GM12878 (cell line): ENCODE measurements at regions not wholly inside any gene's neighbourhood (a gene's known extent, or its start where the extent isn't known, plus 50 kb on each side); places are given as distances from the start of the nearest gene placed in this dataset.

Experiments
- ATAC-seq: fragments of 200-7000 bp; cut with Tn5 transposase; 3 replicates; pipeline ENCODE4 v1.9.1; 2020; ENCODE audit warnings: mild to moderate bottlenecking, moderate library complexity
- BruUV-seq: library from RNA; stranded (reverse); fragments of 400-500 nt; replicated peaks from 2 replicates; lab custom pipeline; 2021; lab: Mats Ljungman, UMichigan
- CTCF ChIA-PET: fragments of 300-600 bp; sonication (Branson Sonifier 250); formaldehyde crosslinking; extraction: SDS; loops from one replicate; lab custom pipeline; 2021; ENCODE audit warnings: inconsistent platforms; lab: Yijun Ruan, JAX
- POLR2A ChIA-PET: fragments of 350-600 bp; formaldehyde crosslinking; extraction: SDS; loops from one replicate; lab custom pipeline; 2021; ENCODE audit warnings: inconsistent platforms; lab: Charles Lee
- RAD21 ChIA-PET: fragments of 300-600 bp; sonication (Branson Sonifier 250); formaldehyde crosslinking; loops from one replicate; lab custom pipeline; 2023; ENCODE audit warnings: antibody characterized with exemption; ENCODE audit not compliant: unreplicated experiment; lab: Charles Lee
- SMC1A ChIA-PET: fragments of 300-600 bp; sonication (Branson Sonifier 250); formaldehyde crosslinking; loops from one replicate; lab custom pipeline; 2023; ENCODE audit not compliant: unreplicated experiment, uncharacterized antibody; lab: Charles Lee
- DNase-seq: peaks from one replicate; pipeline ENCODE4 v3.0.0-alpha.2; 2011; ENCODE audit warnings: low read depth, low spot score
- FAIRE-seq: peaks from 3 replicates; lab custom pipeline; 2011; peaks lifted over from hg19 to GRCh38; lab: Jason Lieb, UNC
- H2AFZ ChIP-seq: 2 replicates; pipeline ENCODE4 v1.6.0; 2011; ENCODE audit warnings: low read depth, low read length, control low read depth; ENCODE audit not compliant: control insufficient read depth
- H3K27ac ChIP-seq: 2 replicates; pipeline ENCODE4 v1.5.1; 2011; ENCODE audit warnings: control low read depth; ENCODE audit not compliant: control insufficient read depth, insufficient read depth
- H3K27me3 ChIP-seq, 2 experiments: replicated peaks in 1 of 2; 2 replicates each; pipeline versions ENCODE4 v1.6.0 to v1.6.1; 2011; ENCODE audit warnings: low read length in 1 of 2; ENCODE audit not compliant: control insufficient read depth in 2 of 2, insufficient read depth in 2 of 2
- H3K36me3 ChIP-seq, 2 experiments: 2 replicates each; pipeline ENCODE4 v1.5.1; 2011; ENCODE audit warnings: low read length in 1 of 2; ENCODE audit not compliant: control insufficient read depth in 2 of 2, insufficient read depth in 2 of 2
- H3K4me1 ChIP-seq: 2 replicates; pipeline ENCODE4 v1.6.1; 2011; ENCODE audit warnings: mild to moderate bottlenecking, low read length, moderate library complexity, mixed read lengths; ENCODE audit not compliant: control insufficient read depth, insufficient read depth
- H3K4me2 ChIP-seq: 2 replicates; pipeline ENCODE4 v1.6.0; 2011; ENCODE audit warnings: control low read depth; ENCODE audit not compliant: control insufficient read depth, insufficient read depth
- H3K4me3 ChIP-seq: fragments of 200-600 bp; sonication (generic); 2 replicates; pipeline ENCODE4 v1.5.1; 2016
- H3K79me2 ChIP-seq: 2 replicates; pipeline ENCODE4 v1.6.0; 2011; ENCODE audit warnings: low read length; ENCODE audit not compliant: control insufficient read depth, insufficient read depth
- H3K9ac ChIP-seq: 2 replicates; pipeline ENCODE4 v1.8.0; 2011; ENCODE audit warnings: low read length, control low read depth, mixed read lengths; ENCODE audit not compliant: control insufficient read depth, insufficient read depth
- H3K9me3 ChIP-seq: replicated peaks from 3 replicates; pipeline ENCODE4 v1.5.1; 2011; ENCODE audit warnings: mild to moderate bottlenecking, low read length; ENCODE audit not compliant: control insufficient read depth, insufficient read depth
- H4K20me1 ChIP-seq: 2 replicates; pipeline ENCODE4 v1.6.0; 2011; ENCODE audit not compliant: control insufficient read depth, insufficient read depth
- CEBPB ChIP-seq, 2 experiments: fragments of 150-350 bp in 1 of 2; IDR thresholded peaks; 2 replicates each; pipeline ENCODE4 v1.6.1; 2012 to 2014; ENCODE audit warnings: low read depth in 2 of 2, low read length in 2 of 2, borderline replicate concordance in 1 of 2, inconsistent platforms in 1 of 2
- CREB1 ChIP-seq: IDR thresholded peaks from 2 replicates; pipeline ENCODE4 v1.6.1; 2012; ENCODE audit warnings: low read depth, mild to moderate bottlenecking, inconsistent platforms
- EED ChIP-seq: sonication (generic); IDR thresholded peaks from 2 replicates; pipeline ENCODE4 v1.6.1; 2016; ENCODE audit warnings: antibody characterized with exemption, low read depth
- KLF5 ChIP-seq: fragments of 450-650 bp; IDR thresholded peaks from 2 replicates; pipeline ENCODE4 v1.6.1; 2014; ENCODE audit warnings: mild to moderate bottlenecking; ENCODE audit not compliant: partially characterized antibody
- MYB ChIP-seq: fragments of 150-350 bp; IDR thresholded peaks from 2 replicates; pipeline ENCODE4 v1.6.1; 2014; ENCODE audit warnings: mild to moderate bottlenecking, low read depth, low read length, borderline replicate concordance
- POLR2AphosphoS2 ChIP-seq: IDR thresholded peaks from 2 replicates; pipeline ENCODE4 v1.6.1; 2011; ENCODE audit warnings: low read depth, mild to moderate bottlenecking, low read length, improper control_type of control experiment, moderate library complexity
- RUNX3 ChIP-seq: IDR thresholded peaks from 2 replicates; pipeline ENCODE4 v1.6.1; 2012; ENCODE audit warnings: low read length, inconsistent platforms
- SUPT20H ChIP-seq: IDR thresholded peaks from 2 replicates; pipeline ENCODE4 v1.6.1; 2011; ENCODE audit warnings: low read depth, mild to moderate bottlenecking, low read length, moderate library complexity, borderline replicate concordance; ENCODE audit not compliant: control insufficient read depth
- ZNF207 ChIP-seq: fragments of 450-650 bp; IDR thresholded peaks from 2 replicates; pipeline ENCODE4 v1.6.1; 2014; ENCODE audit warnings: antibody characterized with exemption, mild to moderate bottlenecking, borderline replicate concordance
- WGBS: methylation state at CpG from one replicate; pipeline ENCODE4 v1.1.6; 2016; ENCODE audit warnings: low lambda C conversion rate; ENCODE audit not compliant: insufficient replicate concordance, insufficient coverage; ENCODE audit errors: missing lambda C conversion rate; 5-methylcytosine and 5-hydroxymethylcytosine counted together
- in situ Hi-C: fragments of 300-500 bp; cut with MboI; formaldehyde crosslinking; loops from 9 replicates; pipeline ENCODE4 v1.14.3; 2018; ENCODE audit warnings: mixed read lengths
- intact Hi-C: fragments of 100-400 bp; cut with micrococcal nuclease; formaldehyde crosslinking; loops from one replicate; pipeline ENCODE4 v1.14.2; 2022; ENCODE audit not compliant: unreplicated experiment
- TF ChIP-seq, protein P1 (sequence below): fragments of 450-650 bp; IDR thresholded peaks from 2 replicates; pipeline ENCODE4 v1.6.1; 2017; ENCODE audit warnings: mild to moderate bottlenecking, moderate library complexity
- TF ChIP-seq, protein P2 (sequence below): fragments of 150-350 bp; IDR thresholded peaks from 2 replicates; pipeline ENCODE4 v1.6.1; 2014; ENCODE audit warnings: mild to moderate bottlenecking, low read depth, low read length

DNA sequence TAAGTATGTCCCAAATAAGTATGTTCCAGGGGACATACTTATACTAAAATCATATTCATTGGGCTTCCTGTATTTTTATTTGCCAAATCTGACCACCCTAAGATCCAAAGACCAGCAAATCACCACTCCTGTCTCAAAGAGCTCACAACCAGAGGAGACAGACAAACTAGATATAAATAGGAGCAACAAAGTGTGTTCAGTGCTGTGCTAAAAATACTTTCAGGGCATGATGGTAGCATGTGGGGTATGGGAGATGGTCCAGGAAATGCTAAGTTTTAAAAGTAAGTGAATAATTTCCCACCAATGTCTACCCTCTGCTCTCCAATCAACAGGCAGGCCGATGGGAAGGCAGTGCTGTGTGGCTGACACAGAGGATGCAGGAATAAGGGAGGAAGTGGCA is 87.1 kb downstream of the C1QL2 start:
- no peak overlapping the region for H3K9ac ChIP-seq
- no peak for FAIRE-seq
- H2AFZ ChIP-seq, result no peak overlapping the region
- POLR2A ChIA-PET, result no interaction called here
- ATAC-seq, result no peak
- intact Hi-C loops, result no loop called here
- RAD21 ChIA-PET, result no interaction called here
- no peaks in the 10 kb centered on the region; a peak in 2 of 4 replicates for H3K27me3 ChIP-seq
- H4K20me1 ChIP-seq, result no peaks in the 10 kb centered on the region
- no peak for DNase-seq
- H3K79me2 ChIP-seq, result no peaks in the 10 kb centered on the region
- H3K9me3 ChIP-seq, result no peaks in the 10 kb centered on the region
- TF ChIP-seq CREB1 (no peak), KLF5 (no peak), SUPT20H (no peak), MYB (no peak), RUNX3 (no peak), ZNF207 (no peak), EED (no peak), CEBPB (IDR thresholded peaks at IDR 0.05; ENCODE audit: borderline replicate concordance in 1 of 2, low read depth in 2 of 2, low read length in 2 of 2) (no peak), POLR2AphosphoS2 (no peak)
- TF ChIP-seq, protein P1, sequence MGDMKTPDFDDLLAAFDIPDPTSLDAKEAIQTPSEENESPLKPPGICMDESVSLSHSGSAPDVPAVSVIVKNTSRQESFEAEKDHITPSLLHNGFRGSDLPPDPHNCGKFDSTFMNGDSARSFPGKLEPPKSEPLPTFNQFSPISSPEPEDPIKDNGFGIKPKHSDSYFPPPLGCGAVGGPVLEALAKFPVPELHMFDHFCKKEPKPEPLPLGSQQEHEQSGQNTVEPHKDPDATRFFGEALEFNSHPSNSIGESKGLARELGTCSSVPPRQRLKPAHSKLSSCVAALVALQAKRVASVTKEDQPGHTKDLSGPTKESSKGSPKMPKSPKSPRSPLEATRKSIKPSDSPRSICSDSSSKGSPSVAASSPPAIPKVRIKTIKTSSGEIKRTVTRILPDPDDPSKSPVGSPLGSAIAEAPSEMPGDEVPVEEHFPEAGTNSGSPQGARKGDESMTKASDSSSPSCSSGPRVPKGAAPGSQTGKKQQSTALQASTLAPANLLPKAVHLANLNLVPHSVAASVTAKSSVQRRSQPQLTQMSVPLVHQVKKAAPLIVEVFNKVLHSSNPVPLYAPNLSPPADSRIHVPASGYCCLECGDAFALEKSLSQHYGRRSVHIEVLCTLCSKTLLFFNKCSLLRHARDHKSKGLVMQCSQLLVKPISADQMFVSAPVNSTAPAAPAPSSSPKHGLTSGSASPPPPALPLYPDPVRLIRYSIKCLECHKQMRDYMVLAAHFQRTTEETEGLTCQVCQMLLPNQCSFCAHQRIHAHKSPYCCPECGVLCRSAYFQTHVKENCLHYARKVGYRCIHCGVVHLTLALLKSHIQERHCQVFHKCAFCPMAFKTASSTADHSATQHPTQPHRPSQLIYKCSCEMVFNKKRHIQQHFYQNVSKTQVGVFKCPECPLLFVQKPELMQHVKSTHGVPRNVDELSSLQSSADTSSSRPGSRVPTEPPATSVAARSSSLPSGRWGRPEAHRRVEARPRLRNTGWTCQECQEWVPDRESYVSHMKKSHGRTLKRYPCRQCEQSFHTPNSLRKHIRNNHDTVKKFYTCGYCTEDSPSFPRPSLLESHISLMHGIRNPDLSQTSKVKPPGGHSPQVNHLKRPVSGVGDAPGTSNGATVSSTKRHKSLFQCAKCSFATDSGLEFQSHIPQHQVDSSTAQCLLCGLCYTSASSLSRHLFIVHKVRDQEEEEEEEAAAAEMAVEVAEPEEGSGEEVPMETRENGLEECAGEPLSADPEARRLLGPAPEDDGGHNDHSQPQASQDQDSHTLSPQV, result no peak
- TF ChIP-seq, protein P2, sequence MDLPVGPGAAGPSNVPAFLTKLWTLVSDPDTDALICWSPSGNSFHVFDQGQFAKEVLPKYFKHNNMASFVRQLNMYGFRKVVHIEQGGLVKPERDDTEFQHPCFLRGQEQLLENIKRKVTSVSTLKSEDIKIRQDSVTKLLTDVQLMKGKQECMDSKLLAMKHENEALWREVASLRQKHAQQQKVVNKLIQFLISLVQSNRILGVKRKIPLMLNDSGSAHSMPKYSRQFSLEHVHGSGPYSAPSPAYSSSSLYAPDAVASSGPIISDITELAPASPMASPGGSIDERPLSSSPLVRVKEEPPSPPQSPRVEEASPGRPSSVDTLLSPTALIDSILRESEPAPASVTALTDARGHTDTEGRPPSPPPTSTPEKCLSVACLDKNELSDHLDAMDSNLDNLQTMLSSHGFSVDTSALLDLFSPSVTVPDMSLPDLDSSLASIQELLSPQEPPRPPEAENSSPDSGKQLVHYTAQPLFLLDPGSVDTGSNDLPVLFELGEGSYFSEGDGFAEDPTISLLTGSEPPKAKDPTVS, result no peak
- no peaks in the 10 kb centered on the region for H3K36me3 ChIP-seq
- BruUV-seq, result no TSS peak
- no peak overlapping the region for H3K4me2 ChIP-seq
- in situ Hi-C loops, result no loop called here
- CTCF ChIA-PET, result no interaction called here
- SMC1A ChIA-PET, result no interaction called here
- 5% methylated on average over 1 of the region's 1 CpG for WGBS
- no peaks in the 10 kb centered on the region for H3K4me1 ChIP-seq
- H3K27ac ChIP-seq, result no peak overlapping the region
- no peak overlapping the region for H3K4me3 ChIP-seq
